Neural cell (in vitro differentiated cells): ENCODE measurements at regions not wholly inside any gene's neighbourhood (a gene's known extent, or its start where the extent isn't known, plus 50 kb on each side); places are given as distances from the start of the nearest gene placed in this dataset.

Source experiments
- EP300 ChIP-seq: fragments of 450-650 bp; conservative IDR thresholded peaks from 2 replicates; pipeline ENCODE4 v1.6.1; 2014; ENCODE audit warnings: antibody characterized with exemption, mild to moderate bottlenecking, moderate library complexity; ENCODE audit not compliant: poor library complexity, severe bottlenecking
- RAD21 ChIP-seq: fragments of 450-650 bp; conservative IDR thresholded peaks from 2 replicates; pipeline ENCODE4 v1.6.1; 2014; ENCODE audit warnings: antibody characterized with exemption, mild to moderate bottlenecking, moderate library complexity

- no peak for TF ChIP-seq EP300
- no peak for TF ChIP-seq RAD21
Observed at GRCh38 chr12:58172433-58173073, 231.2 kb downstream of the ATP23 start.
